ENCODE measurements at regions not wholly inside any gene's neighbourhood (a gene's known extent, or its start where the extent isn't known, plus 50 kb on each side); places are given as distances from the start of the nearest gene placed in this dataset.

GRCh38 chr9:99544526-99544925 is 277.2 kb upstream of the NR4A3 start:
- TF ChIP-seq CTCF (IDR thresholded peaks at IDR 0.05) (no peak), POLR2A (IDR thresholded peaks at IDR 0.05) (no peak), POLR2AphosphoS5 (IDR thresholded peaks at IDR 0.05) (no peak)
